CD4-positive, alpha-beta T cell treated with Interleukin-6 for 4 hours (primary cell): ENCODE measurements at regions not wholly inside any gene's neighbourhood (a gene's known extent, or its start where the extent isn't known, plus 50 kb on each side); places are given as distances from the start of the nearest gene placed in this dataset.

Source experiments
- DNase-seq: peaks from one replicate; pipeline ENCODE4 v3.0.0-alpha.2; 2020; ENCODE audit warnings: mixed read lengths

GRCh38 chr14:58816416-58817115 lies 178.8 kb downstream of the DACT1 start:
- DNase-seq: no peak

GRCh38 chr14:58817846-58818245 lies 180.1 kb downstream of the DACT1 start:
- DNase-seq: no peak

- no peak for DNase-seq
These were observed 182.3 kb downstream of the DACT1 start for GRCh38 chr14:58820032-58820431.

- DNase-seq: no peak
These were observed 183.7 kb downstream of the DACT1 start for GRCh38 chr14:58821421-58821820.

GRCh38 chr14:58822856-58823255 lies 185.1 kb downstream of the DACT1 start:
- DNase-seq: no peak

- no peak for DNase-seq
These were observed 185.6 kb downstream of the DACT1 start for GRCh38 chr14:58823312-58823711.

- no peak for DNase-seq
These were observed 186.3 kb downstream of the DACT1 start for GRCh38 chr14:58824106-58824505.

- DNase-seq: no peak
These were observed 187.0 kb downstream of the DACT1 start for GRCh38 chr14:58824796-58825195.

- no peak for DNase-seq
These were observed 187.8 kb downstream of the DACT1 start for GRCh38 chr14:58825606-58826005.

- DNase-seq: no peak
These were observed 189.3 kb downstream of the DACT1 start for GRCh38 chr14:58826845-58827686.

GRCh38 chr14:58828298-58828697 lies 190.5 kb downstream of the DACT1 start:
- DNase-seq: no peak

- no peak for DNase-seq
These were observed 191.8 kb downstream of the DACT1 start for GRCh38 chr14:58829594-58829993.

GRCh38 chr14:58830121-58830520 lies 192.4 kb downstream of the DACT1 start:
- no peak for DNase-seq

GRCh38 chr14:58832095-58832521 lies 194.3 kb downstream of the DACT1 start:
- no peak for DNase-seq

- no peak for DNase-seq
These were observed 196.0 kb downstream of the DACT1 start for GRCh38 chr14:58833634-58834378.

- no peak for DNase-seq
These were observed 198.7 kb downstream of the DACT1 start for GRCh38 chr14:58836303-58836974.

- no peak for DNase-seq
These were observed 201.5 kb downstream of the DACT1 start for GRCh38 chr14:58839233-58839632.

- DNase-seq: no peak
These were observed 206.8 kb downstream of the DACT1 start for GRCh38 chr14:58844544-58844943.

- no peak for DNase-seq
These were observed 209.1 kb downstream of the DACT1 start for GRCh38 chr14:58846682-58847465.

- DNase-seq: no peak
These were observed 210.6 kb downstream of the DACT1 start for GRCh38 chr14:58848365-58848764.

- DNase-seq: no peak
These were observed 211.8 kb downstream of the DACT1 start for GRCh38 chr14:58849601-58850000.

- no peak for DNase-seq
These were observed 212.2 kb downstream of the DACT1 start for GRCh38 chr14:58850011-58850410.
